T-helper 2 cell treated with Interferon-gamma antibody and Interleukin-4, amounts not matched to agents 5 μg/mL and 100 μg/mL, for 36 hours (primary cell): ENCODE measurements at regions not wholly inside any gene's neighbourhood (a gene's known extent, or its start where the extent isn't known, plus 50 kb on each side); places are given as distances from the start of the nearest gene placed in this dataset.
"Not testable (repeated sequence)": the region's sequence is repeated elsewhere in the genome, so short reads cannot be mapped to it uniquely, and the experiment has no call there.

Source experiments
- DNase-seq: peaks from one replicate; pipeline ENCODE4 v3.0.0; 2021; ENCODE audit warnings: low spot score
- H3K27ac Mint-ChIP-seq: one replicate; pipeline ENCODE4 v1.8.0; 2021; ENCODE audit warnings: mild to moderate bottlenecking, mixed read lengths
- H3K27me3 Mint-ChIP-seq: one replicate; pipeline ENCODE4 v1.8.0; 2021; ENCODE audit warnings: low read depth, mixed read lengths
- H3K36me3 Mint-ChIP-seq: one replicate; pipeline ENCODE4 v1.8.0; 2021; ENCODE audit warnings: low read depth, mixed read lengths
- H3K4me1 Mint-ChIP-seq: one replicate; pipeline ENCODE4 v1.8.0; 2021; ENCODE audit warnings: low read depth, mixed read lengths
- H3K4me3 Mint-ChIP-seq: one replicate; pipeline ENCODE4 v1.8.0; 2022; ENCODE audit warnings: mild to moderate bottlenecking, moderate library complexity, mixed read lengths
- H3K9me3 Mint-ChIP-seq: one replicate; pipeline ENCODE4 v1.8.0; 2021; ENCODE audit warnings: mixed read lengths

- no peak for DNase-seq
- Mint-ChIP-seq H3K4me3 (no peak overlapping the region), H3K36me3 (no peaks in the 10 kb centered on the region), H3K27me3 (no peaks in the 10 kb centered on the region), H3K9me3 (no peaks in the 10 kb centered on the region), H3K4me1 (no peaks in the 10 kb centered on the region), H3K27ac (no peak overlapping the region)
These were observed 127.0 kb upstream of the CASK start for GRCh38 chrX:42050345-42050744.

- Mint-ChIP-seq H3K4me1 (no peaks in the 10 kb centered on the region), H3K9me3 (no peaks in the 10 kb centered on the region), H3K27me3 (no peaks in the 10 kb centered on the region), H3K27ac (no peak overlapping the region), H3K4me3 (no peak overlapping the region), H3K36me3 (no peaks in the 10 kb centered on the region)
- DNase-seq, result no peak
These were observed 124.5 kb upstream of the CASK start for GRCh38 chrX:42047886-42048285.

- H3K4me1 Mint-ChIP-seq, result no peaks in the 10 kb centered on the region
These were observed 104.8 kb upstream of the CASK start for GRCh38 chrX:42028109-42028508.

GRCh38 chrX:42027367-42028000 lies 104.1 kb upstream of the CASK start:
- no peak overlapping the region for H3K4me3 Mint-ChIP-seq
- H3K27me3 Mint-ChIP-seq, result peaks cover 9% of the 10 kb centered on the region
- H3K36me3 Mint-ChIP-seq, result no peaks in the 10 kb centered on the region
- no peak for DNase-seq
- no peaks in the 10 kb centered on the region for H3K4me1 Mint-ChIP-seq
- H3K27ac Mint-ChIP-seq, result no peak overlapping the region
- H3K9me3 Mint-ChIP-seq, result no peaks in the 10 kb centered on the region

More at GRCh38 chrX:42028109-42028508, 104.8 kb upstream of the CASK start:
- Mint-ChIP-seq H3K4me3 (no peak overlapping the region), H3K9me3 (peaks cover 3% of the 10 kb centered on the region), H3K36me3 (no peaks in the 10 kb centered on the region), H3K27ac (no peak overlapping the region), H3K27me3 (peaks cover 11% of the 10 kb centered on the region)
- DNase-seq, result no peak

GRCh38 chrX:42025861-42026260 lies 102.5 kb upstream of the CASK start:
- Mint-ChIP-seq H3K27me3 (peaks cover 6% of the 10 kb centered on the region), H3K36me3 (no peaks in the 10 kb centered on the region), H3K4me3 (no peak overlapping the region), H3K27ac (no peak overlapping the region), H3K9me3 (no peaks in the 10 kb centered on the region), H3K4me1 (no peaks in the 10 kb centered on the region)
- no peak for DNase-seq

- Mint-ChIP-seq H3K4me3 (no peak overlapping the region), H3K27me3 (no peaks in the 10 kb centered on the region), H3K36me3 (no peaks in the 10 kb centered on the region), H3K27ac (no peak overlapping the region), H3K4me1 (peaks cover 7% of the 10 kb centered on the region), H3K9me3 (no peaks in the 10 kb centered on the region)
- DNase-seq, result no peak
These were observed 99.8 kb upstream of the CASK start for GRCh38 chrX:42023122-42023521.

- Mint-ChIP-seq H3K4me1 (peaks cover 7% of the 10 kb centered on the region), H3K36me3 (no peaks in the 10 kb centered on the region), H3K4me3 (no peak overlapping the region), H3K27me3 (no peaks in the 10 kb centered on the region), H3K9me3 (no peaks in the 10 kb centered on the region), H3K27ac (no peak overlapping the region)
- no peak for DNase-seq
These were observed 98.8 kb upstream of the CASK start for GRCh38 chrX:42022158-42022557.

- Mint-ChIP-seq H3K36me3 (no peaks in the 10 kb centered on the region), H3K4me3 (no peak overlapping the region), H3K27ac (no peak overlapping the region), H3K27me3 (no peaks in the 10 kb centered on the region), H3K4me1 (peaks cover 7% of the 10 kb centered on the region), H3K9me3 (no peaks in the 10 kb centered on the region)
- DNase-seq, result no peak
These were observed 97.7 kb upstream of the CASK start for GRCh38 chrX:42021058-42021457.

GRCh38 chrX:42020225-42020624 lies 96.9 kb upstream of the CASK start:
- Mint-ChIP-seq H3K9me3 (no peaks in the 10 kb centered on the region), H3K27me3 (no peaks in the 10 kb centered on the region), H3K36me3 (no peaks in the 10 kb centered on the region), H3K4me3 (no peak overlapping the region), H3K4me1 (peaks cover 7% of the 10 kb centered on the region), H3K27ac (no peak overlapping the region)
- no peak for DNase-seq

GRCh38 chrX:42017971-42018370 lies 94.6 kb upstream of the CASK start:
- Mint-ChIP-seq H3K27me3 (no peaks in the 10 kb centered on the region), H3K4me3 (no peak overlapping the region), H3K9me3 (no peaks in the 10 kb centered on the region), H3K36me3 (no peaks in the 10 kb centered on the region), H3K27ac (no peak overlapping the region), H3K4me1 (peaks cover 7% of the 10 kb centered on the region)
- no peak for DNase-seq

GRCh38 chrX:42000836-42001235 lies 77.5 kb upstream of the CASK start:
- no peaks in the 10 kb centered on the region for H3K9me3 Mint-ChIP-seq
- no peak overlapping the region for H3K4me3 Mint-ChIP-seq
- no peak overlapping the region for H3K27ac Mint-ChIP-seq
- H3K36me3 Mint-ChIP-seq, result no peaks in the 10 kb centered on the region
- peaks cover 3% of the 10 kb centered on the region for H3K27me3 Mint-ChIP-seq
- H3K4me1 Mint-ChIP-seq, result no peaks in the 10 kb centered on the region
- no peak for DNase-seq

- Mint-ChIP-seq H3K4me1 (no peaks in the 10 kb centered on the region), H3K27me3 (peaks cover 6% of the 10 kb centered on the region), H3K36me3 (no peaks in the 10 kb centered on the region), H3K9me3 (no peaks in the 10 kb centered on the region), H3K27ac (no peak overlapping the region), H3K4me3 (no peak overlapping the region)
- no peak for DNase-seq
These were observed 61.3 kb upstream of the CASK start for GRCh38 chrX:41984628-41985027.

- Mint-ChIP-seq H3K27me3 (peaks cover 3% of the 10 kb centered on the region), H3K27ac (no peak overlapping the region), H3K4me3 (no peak overlapping the region), H3K4me1 (no peaks in the 10 kb centered on the region), H3K36me3 (no peaks in the 10 kb centered on the region), H3K9me3 (no peaks in the 10 kb centered on the region)
- no peak for DNase-seq
These were observed 59.6 kb upstream of the CASK start for GRCh38 chrX:41982953-41983352.

GRCh38 chrX:41981481-41982013 lies 58.2 kb upstream of the CASK start:
- Mint-ChIP-seq H3K27me3 (no peaks in the 10 kb centered on the region), H3K4me1 (no peaks in the 10 kb centered on the region), H3K27ac (no peak overlapping the region), H3K9me3 (no peaks in the 10 kb centered on the region), H3K36me3 (no peaks in the 10 kb centered on the region), H3K4me3 (no peak overlapping the region)
- DNase-seq, result no peak

GRCh38 chrX:41974677-41975076 lies 51.3 kb upstream of the CASK start:
- DNase-seq, H3K4me3 Mint-ChIP-seq, H3K36me3 Mint-ChIP-seq, H3K4me1 Mint-ChIP-seq, H3K9me3 Mint-ChIP-seq, H3K27ac Mint-ChIP-seq, H3K27me3 Mint-ChIP-seq: not testable (repeated sequence)
